Lower leg skin (tissue), 3 donors: ENCODE measurements at regions not wholly inside any gene's neighbourhood (a gene's known extent, or its start where the extent isn't known, plus 50 kb on each side); places are given as distances from the start of the nearest gene placed in this dataset.

Source experiments
- POLR2A ChIP-seq, 2 donors: fragments of 450-650 bp; IDR thresholded peaks; one replicate each; pipeline ENCODE4 v1.6.1; 2016 to 2017; ENCODE audit warnings: antibody characterized with exemption in 2 of 2, mild to moderate bottlenecking in 1 of 2, moderate library complexity in 1 of 2
- TF ChIP-seq, protein P1 (sequence below), 3 donors: fragments of 450-650 bp; IDR thresholded peaks; one replicate each; pipeline ENCODE4 v1.5.1; 2016; ENCODE audit warnings: antibody characterized with exemption in 3 of 3, mild to moderate bottlenecking in 3 of 3, moderate library complexity in 2 of 3

DNA sequence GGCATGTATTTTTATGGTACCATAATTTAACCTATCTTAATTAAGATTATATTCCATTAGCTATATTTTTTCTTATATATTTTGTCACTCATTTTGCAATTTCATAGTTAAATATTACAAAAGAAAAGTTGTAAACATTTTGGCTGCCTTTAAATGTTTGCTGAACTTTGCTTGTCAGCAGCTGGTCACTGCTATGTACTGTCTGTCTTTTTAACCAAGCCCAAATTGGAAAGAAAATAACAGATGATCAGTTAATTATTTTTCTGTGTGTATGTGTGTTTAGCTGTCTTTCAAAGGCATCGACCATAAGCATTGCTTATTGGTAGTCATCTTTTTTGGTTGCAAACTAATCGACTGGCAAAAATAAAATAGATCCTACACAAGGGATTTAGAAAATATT lies 54.4 kb upstream of the SMAD1 start:
- TF ChIP-seq POLR2A (IDR thresholded peaks at IDR 0.05), result no peak
- TF ChIP-seq, protein P1, sequence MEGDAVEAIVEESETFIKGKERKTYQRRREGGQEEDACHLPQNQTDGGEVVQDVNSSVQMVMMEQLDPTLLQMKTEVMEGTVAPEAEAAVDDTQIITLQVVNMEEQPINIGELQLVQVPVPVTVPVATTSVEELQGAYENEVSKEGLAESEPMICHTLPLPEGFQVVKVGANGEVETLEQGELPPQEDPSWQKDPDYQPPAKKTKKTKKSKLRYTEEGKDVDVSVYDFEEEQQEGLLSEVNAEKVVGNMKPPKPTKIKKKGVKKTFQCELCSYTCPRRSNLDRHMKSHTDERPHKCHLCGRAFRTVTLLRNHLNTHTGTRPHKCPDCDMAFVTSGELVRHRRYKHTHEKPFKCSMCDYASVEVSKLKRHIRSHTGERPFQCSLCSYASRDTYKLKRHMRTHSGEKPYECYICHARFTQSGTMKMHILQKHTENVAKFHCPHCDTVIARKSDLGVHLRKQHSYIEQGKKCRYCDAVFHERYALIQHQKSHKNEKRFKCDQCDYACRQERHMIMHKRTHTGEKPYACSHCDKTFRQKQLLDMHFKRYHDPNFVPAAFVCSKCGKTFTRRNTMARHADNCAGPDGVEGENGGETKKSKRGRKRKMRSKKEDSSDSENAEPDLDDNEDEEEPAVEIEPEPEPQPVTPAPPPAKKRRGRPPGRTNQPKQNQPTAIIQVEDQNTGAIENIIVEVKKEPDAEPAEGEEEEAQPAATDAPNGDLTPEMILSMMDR (IDR thresholded peaks at IDR 0.05), result no peak
